Limb (tissue), 2 donors: ENCODE measurements at regions not wholly inside any gene's neighbourhood (a gene's known extent, or its start where the extent isn't known, plus 50 kb on each side); places are given as distances from the start of the nearest gene placed in this dataset.

ENCODE experiments used
- DNase-seq, 2 donors: peaks; one replicate each; pipeline ENCODE4 v3.0.0-alpha.2; 2016; ENCODE audit errors: extremely low spot score in 2 of 2

GRCh38 chr9:117858561-117858960 is 154.4 kb downstream of the TLR4 start:
- DNase-seq: no peak

DNA sequence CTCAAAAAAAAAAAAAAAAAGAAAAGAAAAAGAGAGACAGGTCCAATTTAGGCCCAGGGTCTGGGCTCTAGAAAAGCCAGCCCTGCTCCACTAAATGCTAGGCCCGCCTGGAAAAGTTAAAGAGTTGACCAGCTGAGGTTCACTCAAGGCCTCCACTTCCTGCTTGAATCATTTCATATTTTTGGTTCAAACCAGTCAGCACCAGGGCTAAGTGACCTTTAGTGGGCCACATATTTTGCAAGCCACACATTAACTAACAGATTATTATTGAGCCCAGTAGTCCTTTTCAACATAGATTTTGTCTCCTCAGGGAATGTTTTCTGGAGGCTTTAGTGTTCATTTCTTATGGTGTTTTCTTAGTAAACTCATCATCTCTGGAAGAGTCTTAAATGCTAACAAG is 156.6 kb downstream of the TLR4 start:
- no peak for DNase-seq

DNA sequence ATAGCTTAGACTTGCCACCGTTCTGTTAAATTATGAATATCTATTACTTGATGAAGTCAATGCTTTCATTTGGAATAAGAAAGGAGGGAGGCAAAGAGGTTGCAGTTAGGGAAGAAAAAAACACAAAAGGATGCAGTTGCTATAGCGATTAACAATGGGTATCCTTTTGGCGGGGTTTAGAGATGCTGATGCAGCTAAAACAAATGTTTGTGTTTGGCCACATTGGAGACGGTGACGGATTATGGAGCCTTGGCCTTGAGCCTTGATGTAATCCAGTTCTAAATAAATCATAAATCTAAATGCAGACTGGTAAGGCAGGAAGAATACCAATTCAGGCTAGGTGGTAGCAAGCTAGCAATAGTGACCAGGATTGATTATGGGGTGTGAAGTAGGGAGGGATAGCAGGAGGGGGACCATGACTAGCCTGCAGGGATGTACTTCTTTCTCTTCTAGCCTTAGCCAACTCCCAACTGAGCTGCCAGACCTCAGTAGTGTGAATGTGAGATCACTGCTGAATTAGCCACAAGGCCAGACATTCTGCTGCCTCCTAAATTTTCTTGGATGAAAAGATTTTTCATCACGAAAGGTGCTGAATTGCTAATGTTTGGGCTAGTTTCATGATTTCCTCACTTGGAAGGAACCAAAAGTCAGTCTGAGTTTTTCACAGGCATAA is 160.3 kb downstream of the TLR4 start:
- no peak for DNase-seq

DNA sequence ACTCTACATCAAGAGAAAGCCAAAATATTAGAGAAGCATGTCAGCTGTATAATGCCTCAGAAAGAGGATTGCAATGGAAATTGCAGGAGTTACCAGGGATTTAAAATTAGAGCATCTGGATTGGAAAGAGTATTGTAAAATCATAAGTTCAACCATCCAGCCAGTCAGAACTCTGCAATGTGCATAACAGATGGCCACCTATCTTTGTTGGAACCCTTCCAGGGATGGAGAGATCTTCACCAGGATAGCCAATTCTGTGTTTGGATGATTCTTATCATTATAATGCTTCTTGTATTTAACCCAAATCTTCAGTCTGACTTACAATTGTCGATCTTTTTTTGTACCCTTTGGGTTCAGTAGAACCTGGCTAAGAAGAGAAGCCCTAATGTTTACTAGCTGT is 164.4 kb downstream of the TLR4 start:
- no peak for DNase-seq

DNA sequence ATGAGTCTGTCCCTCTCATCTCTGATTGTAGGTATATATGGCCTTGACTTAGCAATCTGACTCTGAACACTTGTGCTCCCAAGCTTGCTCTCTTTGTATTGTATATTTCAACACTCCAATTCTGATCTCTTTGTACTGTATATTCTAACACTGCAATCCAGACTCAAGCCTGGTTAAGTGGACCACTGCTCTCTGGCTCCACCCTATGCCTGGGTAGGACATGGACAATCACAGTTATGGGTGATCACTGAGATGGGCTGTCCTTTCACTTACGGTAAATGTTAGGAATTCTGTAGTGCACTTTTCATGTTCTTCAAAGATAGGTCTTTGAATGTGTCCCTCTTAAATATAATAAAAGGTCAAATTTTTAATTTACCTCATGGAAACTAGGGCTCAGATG is 165.1 kb downstream of the TLR4 start:
- no peak for DNase-seq

DNA sequence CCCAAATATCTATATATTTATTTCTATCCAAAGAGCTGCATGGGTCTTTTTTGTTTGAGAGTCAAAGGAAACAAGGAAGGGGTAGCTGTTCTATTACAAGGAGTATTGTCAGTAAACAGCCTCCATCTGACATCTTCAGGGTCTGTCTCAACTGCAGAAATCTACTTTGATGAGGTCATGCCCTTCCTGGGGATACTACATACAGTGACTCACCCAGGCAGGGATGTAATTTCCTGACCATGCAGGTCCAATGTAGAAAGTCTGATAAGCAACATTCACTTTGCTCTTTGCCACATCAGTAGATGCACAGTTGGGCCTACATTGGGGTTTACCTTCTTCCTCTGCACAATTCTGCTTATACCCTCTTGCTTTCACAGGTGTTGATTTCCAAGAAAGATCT is 165.5 kb downstream of the TLR4 start:
- DNase-seq: no peak

DNA sequence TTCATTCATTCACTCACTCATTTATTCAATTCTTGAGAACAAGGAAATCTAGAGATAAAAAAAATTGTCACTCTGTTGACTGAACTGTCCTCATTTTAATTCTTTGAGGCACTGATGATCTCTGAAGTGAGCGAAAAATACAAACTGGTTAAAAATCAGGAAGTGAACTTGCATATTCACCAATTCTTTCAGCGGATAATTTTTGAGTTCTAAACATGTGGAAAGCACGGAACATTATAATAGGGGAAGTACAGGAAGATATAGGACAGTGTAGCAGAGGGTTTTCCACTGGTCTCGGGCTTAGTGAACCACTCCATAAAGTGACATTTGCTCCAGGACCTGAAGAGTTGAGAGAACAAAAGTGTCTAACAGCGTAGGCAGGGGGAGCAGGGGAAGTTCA is 169.5 kb downstream of the TLR4 start:
- no peak for DNase-seq

- no peak for DNase-seq
Measured at GRCh38 chr9:117875886-117876285, 171.7 kb downstream of the TLR4 start.

DNA sequence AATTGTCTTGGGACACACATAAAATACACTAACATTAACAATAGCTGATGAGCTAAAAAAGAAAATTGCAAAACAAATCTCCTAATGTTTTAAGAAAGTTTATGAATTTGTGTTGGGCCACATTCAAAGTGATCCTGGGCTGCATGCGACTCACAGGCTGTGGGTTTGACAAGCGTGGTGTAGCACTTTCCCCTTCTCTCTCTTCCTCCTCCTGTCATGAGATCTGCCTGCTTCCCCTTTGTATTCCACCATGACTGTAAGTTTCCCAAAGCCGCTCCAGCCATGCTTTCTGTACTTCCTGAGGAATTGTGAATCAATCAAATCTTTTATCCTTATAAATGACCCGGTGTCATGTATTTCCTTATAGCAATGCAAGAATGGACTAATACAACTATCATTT is 178.0 kb downstream of the TLR4 start:
- DNase-seq: no peak

- no peak for DNase-seq
Measured at GRCh38 chr9:117886616-117887015, 182.4 kb downstream of the TLR4 start.

- no peak for DNase-seq
Measured at GRCh38 chr9:117887383-117887782, 183.2 kb downstream of the TLR4 start.

DNA sequence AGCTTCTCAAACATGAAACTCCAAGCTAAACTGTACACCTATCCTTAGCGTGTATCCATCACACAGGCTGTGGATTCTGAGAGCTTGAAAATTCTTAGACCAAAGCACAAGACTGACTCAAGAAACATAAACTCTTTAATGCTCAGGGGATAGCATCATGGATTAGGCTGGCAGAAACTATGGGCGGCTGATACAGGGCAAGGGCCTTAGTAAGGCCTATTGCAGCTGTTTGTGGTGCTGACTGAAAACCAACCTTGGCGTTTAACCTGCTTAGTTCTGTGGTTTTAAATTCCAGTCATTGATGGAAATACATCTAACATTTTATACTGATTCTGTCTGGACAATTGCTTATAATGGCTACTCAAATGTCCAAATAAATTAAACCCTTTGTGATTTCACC is 183.7 kb downstream of the TLR4 start:
- DNase-seq: no peak

DNA sequence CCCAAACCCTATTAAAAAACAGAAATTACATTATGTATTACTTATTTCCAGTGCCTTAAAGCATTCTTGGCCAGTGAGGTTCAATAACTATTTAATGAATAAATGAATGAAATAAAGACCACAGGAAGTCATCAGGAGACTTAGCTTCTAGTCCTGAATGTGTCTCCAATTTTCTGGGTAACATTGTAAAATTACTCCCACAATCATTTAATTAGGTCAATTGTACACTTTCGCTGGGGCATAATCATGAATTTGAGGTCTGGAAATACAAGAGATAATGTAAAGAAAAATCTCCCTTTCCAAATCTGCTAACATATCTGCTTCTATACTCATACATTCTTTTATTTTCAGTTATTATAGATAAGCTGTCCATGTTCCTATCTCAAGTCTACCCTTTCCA is 199.2 kb downstream of the TLR4 start:
- no peak for DNase-seq

DNA sequence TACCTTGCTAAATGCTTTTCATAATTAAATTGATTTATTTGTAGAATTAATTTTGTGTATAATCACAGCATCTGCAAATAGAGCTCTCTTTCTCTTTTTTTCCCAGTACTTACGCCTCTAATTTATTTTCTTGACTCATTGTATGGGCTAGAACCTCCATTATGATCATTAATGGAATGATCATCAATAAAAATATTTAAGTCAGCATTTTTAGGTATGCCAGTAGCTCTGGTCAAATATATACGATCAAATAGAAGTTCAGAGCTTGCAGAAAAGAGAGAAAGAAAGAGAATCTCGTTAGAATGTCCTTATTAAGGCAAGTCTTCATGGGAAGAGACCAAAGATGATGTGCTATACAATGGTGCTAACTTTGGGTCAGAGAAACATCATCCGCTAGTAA is 202.6 kb downstream of the TLR4 start:
- DNase-seq: no peak

DNA sequence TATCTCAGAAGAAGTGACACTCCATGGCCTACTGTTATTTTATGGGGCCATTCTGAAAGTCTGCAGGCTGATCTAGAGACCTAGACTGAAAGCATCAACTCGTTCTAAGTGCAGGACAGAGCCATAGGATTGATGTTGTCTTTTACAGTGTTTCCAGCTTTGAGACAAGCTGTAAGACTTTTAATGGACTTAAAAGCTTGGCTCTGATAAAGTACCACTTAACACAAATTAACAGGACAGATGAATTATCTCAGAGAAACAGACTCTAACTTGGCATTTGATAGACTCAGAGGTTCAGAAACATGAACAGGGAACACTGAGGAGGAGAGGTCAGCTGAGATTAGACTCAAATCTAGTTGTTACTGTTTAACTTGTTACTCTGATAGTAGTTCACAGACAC is 203.2 kb downstream of the TLR4 start:
- no peak for DNase-seq

GRCh38 chr9:117916291-117916690 is 212.1 kb downstream of the TLR4 start:
- no peak for DNase-seq

DNA sequence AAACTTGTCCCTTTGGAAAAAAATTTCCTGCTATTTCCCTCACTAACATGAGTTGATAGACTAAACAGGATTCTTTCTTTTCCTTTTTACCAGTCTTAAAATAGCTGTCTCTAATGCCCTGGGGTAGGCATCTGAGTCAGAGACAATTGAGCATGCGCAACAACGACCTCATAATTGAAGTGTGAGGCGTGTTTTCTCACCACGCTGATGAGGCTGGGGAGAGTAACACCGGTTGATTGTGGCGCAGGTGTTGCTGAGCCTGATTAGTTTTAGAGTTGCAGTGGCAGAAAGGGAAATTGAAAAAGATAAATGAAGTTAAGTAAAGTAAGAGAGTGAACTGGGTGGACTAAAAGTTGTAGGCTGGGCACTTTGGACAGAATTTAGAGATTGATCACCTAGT is 213.7 kb downstream of the TLR4 start:
- no peak for DNase-seq

- DNase-seq: no peak
Measured at GRCh38 chr9:117919538-117919937, 215.3 kb downstream of the TLR4 start.

- no peak for DNase-seq
Measured at GRCh38 chr9:117926031-117926658, 221.9 kb downstream of the TLR4 start.

- no peak for DNase-seq
Measured at GRCh38 chr9:117927354-117927753, 223.2 kb downstream of the TLR4 start.

- no peak for DNase-seq
Measured at GRCh38 chr9:117929868-117930267, 225.7 kb downstream of the TLR4 start.

- DNase-seq: no peak
Measured at GRCh38 chr9:117932585-117932984, 228.4 kb downstream of the TLR4 start.
